ENCODE measurements at regions not wholly inside any gene's neighbourhood (a gene's known extent, or its start where the extent isn't known, plus 50 kb on each side); places are given as distances from the start of the nearest gene placed in this dataset.
A peak's percentile ranks its signal among the peaks of the same experiment; 100 is the strongest.

DNA sequence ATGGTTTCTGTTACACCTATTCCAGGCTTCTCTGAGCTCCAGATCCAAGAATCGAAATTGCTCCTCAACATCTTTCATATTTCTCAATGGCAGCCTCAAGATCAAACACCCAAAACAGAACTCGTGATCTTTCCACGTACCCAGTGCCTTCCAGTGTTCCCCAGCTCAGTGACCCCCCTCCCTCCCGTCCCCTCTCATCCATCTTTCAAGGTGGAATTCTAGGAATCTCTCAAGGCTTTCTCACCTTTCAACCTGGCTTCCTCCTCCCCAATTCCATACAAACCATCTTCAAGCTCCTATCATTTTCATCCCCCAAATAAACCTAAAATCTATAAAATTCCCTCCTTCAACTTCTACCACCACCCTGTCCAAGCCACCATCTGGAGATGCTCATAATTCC, 615.3 kb downstream of the BNC2 start:
- Histone ChIP-seq H2AFZ (ENCODE audit: low read depth, low read length) (no peak overlapping the region), H4K20me1 (ENCODE audit: insufficient read depth, low read length) (no peaks in the 10 kb centered on the region), H3K9ac (ENCODE audit: low read length) (no peak overlapping the region), H3K4me1 (ENCODE audit: low read length) (no peaks in the 10 kb centered on the region), H3K27ac (ENCODE audit: low read length) (no peak overlapping the region), H3K79me2 (ENCODE audit: low read length) (no peaks in the 10 kb centered on the region), H3K4me3 (ENCODE audit: low read length) (no peak overlapping the region), H3K36me3 (replicated peaks; ENCODE audit: low read depth, low read length) (no peaks in the 10 kb centered on the region), H3K4me2 (ENCODE audit: low read length) (no peak overlapping the region), H3K27me3 (ENCODE audit: low read depth, low read length) (no peaks in the 10 kb centered on the region), H3K9me3 (ENCODE audit: insufficient read depth, low read length) (no peaks in the 10 kb centered on the region)
- no peak for TF ChIP-seq EZH2phosphoT487 (IDR thresholded peaks at IDR 0.05; ENCODE audit: low read depth)
- TF ChIP-seq, protein P1, sequence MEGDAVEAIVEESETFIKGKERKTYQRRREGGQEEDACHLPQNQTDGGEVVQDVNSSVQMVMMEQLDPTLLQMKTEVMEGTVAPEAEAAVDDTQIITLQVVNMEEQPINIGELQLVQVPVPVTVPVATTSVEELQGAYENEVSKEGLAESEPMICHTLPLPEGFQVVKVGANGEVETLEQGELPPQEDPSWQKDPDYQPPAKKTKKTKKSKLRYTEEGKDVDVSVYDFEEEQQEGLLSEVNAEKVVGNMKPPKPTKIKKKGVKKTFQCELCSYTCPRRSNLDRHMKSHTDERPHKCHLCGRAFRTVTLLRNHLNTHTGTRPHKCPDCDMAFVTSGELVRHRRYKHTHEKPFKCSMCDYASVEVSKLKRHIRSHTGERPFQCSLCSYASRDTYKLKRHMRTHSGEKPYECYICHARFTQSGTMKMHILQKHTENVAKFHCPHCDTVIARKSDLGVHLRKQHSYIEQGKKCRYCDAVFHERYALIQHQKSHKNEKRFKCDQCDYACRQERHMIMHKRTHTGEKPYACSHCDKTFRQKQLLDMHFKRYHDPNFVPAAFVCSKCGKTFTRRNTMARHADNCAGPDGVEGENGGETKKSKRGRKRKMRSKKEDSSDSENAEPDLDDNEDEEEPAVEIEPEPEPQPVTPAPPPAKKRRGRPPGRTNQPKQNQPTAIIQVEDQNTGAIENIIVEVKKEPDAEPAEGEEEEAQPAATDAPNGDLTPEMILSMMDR (IDR thresholded peaks at IDR 0.05; ENCODE audit: low read depth, low read length) = no peak

DNA sequence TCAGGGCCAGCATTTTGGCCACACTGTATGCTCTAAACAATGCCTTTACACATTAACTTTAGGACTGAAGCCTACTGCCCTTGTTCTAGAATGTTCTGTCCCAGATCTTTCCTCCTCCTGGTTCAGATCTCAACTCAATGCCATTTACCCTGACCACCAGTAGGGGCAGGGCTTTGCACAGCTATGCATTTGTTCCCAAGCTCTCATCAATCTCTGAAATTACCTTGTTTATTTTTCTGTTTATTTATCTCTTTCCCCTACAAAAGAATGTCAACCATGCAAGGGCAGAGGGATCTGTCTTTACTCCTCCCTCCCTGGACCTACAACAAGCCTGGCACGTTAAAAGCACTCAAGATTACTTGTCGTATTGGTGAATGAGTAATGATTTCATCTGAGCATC, 612.9 kb downstream of the BNC2 start:
- H3K4me2 ChIP-seq (ENCODE audit: low read length) = no peak overlapping the region
- no peak overlapping the region for H3K9ac ChIP-seq (ENCODE audit: low read length)
- H3K79me2 ChIP-seq (ENCODE audit: low read length) = no peaks in the 10 kb centered on the region

DNA sequence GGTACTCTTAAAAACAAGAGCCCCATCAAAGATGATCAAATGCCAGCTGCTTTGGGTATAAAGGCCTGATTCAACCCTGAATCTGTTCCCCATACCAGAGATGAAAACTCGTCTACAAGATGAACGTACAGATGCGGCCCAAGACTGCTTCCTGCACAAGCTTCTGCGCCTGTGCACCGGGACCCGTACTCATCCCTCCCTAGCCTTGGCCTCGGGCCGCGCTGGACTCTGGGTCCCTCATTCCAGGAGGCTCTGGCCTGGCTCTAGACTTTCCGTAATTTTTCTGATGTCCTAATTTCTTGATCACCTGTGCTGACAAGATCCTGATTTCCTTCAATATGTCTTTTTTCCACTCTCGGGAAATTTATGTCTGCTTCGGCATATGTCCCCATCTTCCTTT, 612.3 kb downstream of the BNC2 start:
- no peaks in the 10 kb centered on the region for H3K79me2 ChIP-seq (ENCODE audit: low read length)
- no peaks in the 10 kb centered on the region for H4K20me1 ChIP-seq (ENCODE audit: insufficient read depth, low read length)
- no peak overlapping the region for H3K4me2 ChIP-seq (ENCODE audit: low read length)
- TF ChIP-seq, protein P1 (IDR thresholded peaks at IDR 0.05; ENCODE audit: low read depth, low read length) = no peak
- no peak for TF ChIP-seq EZH2phosphoT487 (IDR thresholded peaks at IDR 0.05; ENCODE audit: low read depth)
- no peaks in the 10 kb centered on the region for H3K4me1 ChIP-seq (ENCODE audit: low read length)
- no peaks in the 10 kb centered on the region for H3K36me3 ChIP-seq (replicated peaks; ENCODE audit: low read depth, low read length)
- no peak overlapping the region for H3K4me3 ChIP-seq (ENCODE audit: low read length)
- H3K9me3 ChIP-seq (ENCODE audit: insufficient read depth, low read length) = no peaks in the 10 kb centered on the region
- H3K9ac ChIP-seq (ENCODE audit: low read length) = no peak overlapping the region
- H3K27me3 ChIP-seq (ENCODE audit: low read depth, low read length) = no peaks in the 10 kb centered on the region
- no peak overlapping the region for H2AFZ ChIP-seq (ENCODE audit: low read depth, low read length)
- H3K27ac ChIP-seq (ENCODE audit: low read length) = no peak overlapping the region

More for the DNA sequence above, 612.9 kb downstream of the BNC2 start:
- Histone ChIP-seq H3K4me1 (ENCODE audit: low read length) (no peaks in the 10 kb centered on the region), H3K4me3 (ENCODE audit: low read length) (no peak overlapping the region), H3K9me3 (ENCODE audit: insufficient read depth, low read length) (no peaks in the 10 kb centered on the region), H4K20me1 (ENCODE audit: insufficient read depth, low read length) (no peaks in the 10 kb centered on the region), H3K27me3 (ENCODE audit: low read depth, low read length) (no peaks in the 10 kb centered on the region), H3K27ac (ENCODE audit: low read length) (no peak overlapping the region), H3K36me3 (replicated peaks; ENCODE audit: low read depth, low read length) (no peaks in the 10 kb centered on the region), H2AFZ (ENCODE audit: low read depth, low read length) (no peak overlapping the region)
- TF ChIP-seq, protein P1 (IDR thresholded peaks at IDR 0.05; ENCODE audit: low read depth, low read length) = peak; percentile 12; the same call in 1 of the 2 replicates
- no peak for TF ChIP-seq EZH2phosphoT487 (IDR thresholded peaks at IDR 0.05; ENCODE audit: low read depth)

DNA sequence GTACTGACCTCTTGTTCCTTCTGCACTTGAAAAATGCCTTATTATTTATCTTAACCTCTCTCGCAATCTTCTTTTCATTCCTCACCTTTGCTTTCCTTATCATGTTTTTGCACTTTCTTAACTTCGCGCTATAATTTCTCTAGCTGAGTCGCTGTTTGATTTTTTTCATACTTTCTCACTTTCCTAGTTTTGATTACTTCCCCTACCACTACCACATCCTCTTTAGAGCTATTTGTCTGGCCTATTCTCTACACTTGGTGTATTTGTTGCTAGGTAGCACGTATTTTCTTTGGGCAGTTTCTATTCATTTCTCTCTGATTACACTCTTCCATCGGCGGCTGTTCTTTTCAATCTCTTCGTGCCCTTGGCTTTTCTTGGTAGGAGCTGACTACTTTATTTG, 611.8 kb downstream of the BNC2 start:
- Histone ChIP-seq H4K20me1 (ENCODE audit: insufficient read depth, low read length) (no peaks in the 10 kb centered on the region), H3K4me3 (ENCODE audit: low read length) (no peak overlapping the region), H3K9me3 (ENCODE audit: insufficient read depth, low read length) (no peaks in the 10 kb centered on the region), H3K4me1 (ENCODE audit: low read length) (no peaks in the 10 kb centered on the region), H3K27ac (ENCODE audit: low read length) (no peak overlapping the region), H3K27me3 (ENCODE audit: low read depth, low read length) (no peaks in the 10 kb centered on the region), H3K79me2 (ENCODE audit: low read length) (no peaks in the 10 kb centered on the region), H3K4me2 (ENCODE audit: low read length) (no peak overlapping the region), H3K9ac (ENCODE audit: low read length) (no peak overlapping the region), H2AFZ (ENCODE audit: low read depth, low read length) (no peak overlapping the region), H3K36me3 (replicated peaks; ENCODE audit: low read depth, low read length) (no peaks in the 10 kb centered on the region)
- no peak for TF ChIP-seq EZH2phosphoT487 (IDR thresholded peaks at IDR 0.05; ENCODE audit: low read depth)
- TF ChIP-seq, protein P1 (IDR thresholded peaks at IDR 0.05; ENCODE audit: low read depth, low read length) = no peak

Data from OCI-LY3 (cell line).